ENCODE measurements at regions not wholly inside any gene's neighbourhood (a gene's known extent, or its start where the extent isn't known, plus 50 kb on each side); places are given as distances from the start of the nearest gene placed in this dataset.

- Histone ChIP-seq H3K4me3 (ENCODE audit: low read depth, low read length) (no peak overlapping the region), H3K36me3 (replicated peaks) (no peaks in the 10 kb centered on the region), H3K27ac (no peak overlapping the region), H3K27me3 (replicated peaks) (no peaks in the 10 kb centered on the region)
- in situ Hi-C loops (cut with HindIII; ENCODE audit: low pct_ligation_motif_present, low sequenced_read_pairs) = no loop called here
- DNase-seq = no peak
- no peak for TF ChIP-seq CTCF (IDR thresholded peaks at IDR 0.05; ENCODE audit: low read depth, low read length, missing control alignments)
Observed at GRCh38 chr2:241989074-241989473, 119.5 kb downstream of the RTP5 start.

DNA sequence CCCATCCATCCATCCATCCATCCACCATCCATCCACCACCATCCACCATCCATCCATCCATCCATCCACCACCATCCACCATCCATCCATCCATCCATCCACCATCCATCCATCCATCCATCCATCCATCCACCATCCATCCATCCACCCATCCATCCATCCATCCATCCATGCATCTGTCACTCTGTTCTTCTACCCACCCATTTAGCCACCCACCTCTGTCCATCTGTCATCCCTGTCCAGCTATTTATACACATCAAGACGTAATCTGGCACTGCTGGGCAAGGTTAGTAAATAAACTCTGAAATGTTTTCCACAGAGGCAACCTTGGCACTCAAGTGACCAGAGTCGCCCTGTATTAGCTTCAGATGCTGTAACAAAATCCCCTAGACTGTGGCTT is 120.9 kb downstream of the RTP5 start:
- H3K27me3 ChIP-seq (replicated peaks) = no peaks in the 10 kb centered on the region
- H3K4me3 ChIP-seq (ENCODE audit: low read depth, low read length) = no peak overlapping the region
- H3K36me3 ChIP-seq (replicated peaks) = no peaks in the 10 kb centered on the region
- in situ Hi-C loops (cut with HindIII; ENCODE audit: low pct_ligation_motif_present, low sequenced_read_pairs) = no loop called here
- DNase-seq = no peak
- no peak overlapping the region for H3K27ac ChIP-seq
- no peak for TF ChIP-seq CTCF (IDR thresholded peaks at IDR 0.05; ENCODE audit: low read depth, low read length, missing control alignments)

GRCh38 chr2:241991299-241991698 is 121.8 kb downstream of the RTP5 start:
- TF ChIP-seq CTCF (IDR thresholded peaks at IDR 0.05; ENCODE audit: low read depth, low read length, missing control alignments) = no peak
- Histone ChIP-seq H3K27me3 (replicated peaks) (no peaks in the 10 kb centered on the region), H3K4me3 (ENCODE audit: low read depth, low read length) (no peak overlapping the region), H3K36me3 (replicated peaks) (no peaks in the 10 kb centered on the region), H3K27ac (no peak overlapping the region)
- DNase-seq = no peak
- in situ Hi-C loops (cut with HindIII; ENCODE audit: low pct_ligation_motif_present, low sequenced_read_pairs) = no loop called here

- Histone ChIP-seq H3K4me3 (ENCODE audit: low read depth, low read length) (no peak overlapping the region), H3K27ac (no peak overlapping the region), H3K36me3 (replicated peaks) (no peaks in the 10 kb centered on the region), H3K27me3 (replicated peaks) (no peaks in the 10 kb centered on the region)
- DNase-seq = no peak
- no peak for TF ChIP-seq CTCF (IDR thresholded peaks at IDR 0.05; ENCODE audit: low read depth, low read length, missing control alignments)
- in situ Hi-C loops (cut with HindIII; ENCODE audit: low pct_ligation_motif_present, low sequenced_read_pairs) = no loop called here
Observed at GRCh38 chr2:241992753-241993152, 123.2 kb downstream of the RTP5 start.

- in situ Hi-C loops (cut with HindIII; ENCODE audit: low pct_ligation_motif_present, low sequenced_read_pairs) = no loop called here
- no peak for DNase-seq
- H3K4me3 ChIP-seq (ENCODE audit: low read depth, low read length) = no peak overlapping the region
- no peaks in the 10 kb centered on the region for H3K36me3 ChIP-seq (replicated peaks)
- no peak for TF ChIP-seq CTCF (IDR thresholded peaks at IDR 0.05; ENCODE audit: low read depth, low read length, missing control alignments)
- no peak overlapping the region for H3K27ac ChIP-seq
- H3K27me3 ChIP-seq (replicated peaks) = no peaks in the 10 kb centered on the region
Observed at GRCh38 chr2:241993386-241994005, 124.0 kb downstream of the RTP5 start.

DNA sequence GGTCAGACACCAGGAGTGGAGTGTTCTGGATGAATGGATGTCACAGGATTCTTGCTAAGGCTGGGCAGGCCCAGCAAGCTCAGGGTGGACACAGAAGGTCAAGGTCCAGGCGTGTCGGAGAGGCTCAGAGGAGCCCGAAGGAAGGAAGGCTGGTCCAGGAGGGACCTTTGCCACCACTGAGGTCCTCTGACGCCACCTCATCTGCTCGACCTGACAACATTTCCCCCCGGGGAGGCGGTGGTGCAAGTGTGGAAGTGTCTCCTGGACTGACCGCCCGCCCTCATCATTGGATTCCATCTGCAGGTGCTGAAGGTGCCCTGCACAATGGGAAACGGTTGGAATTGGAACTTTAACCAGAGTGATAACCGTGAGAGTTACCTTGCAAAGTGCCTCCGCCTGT is 124.6 kb downstream of the RTP5 start:
- H3K27ac ChIP-seq = no peak overlapping the region
- no peaks in the 10 kb centered on the region for H3K36me3 ChIP-seq (replicated peaks)
- H3K27me3 ChIP-seq (replicated peaks) = no peaks in the 10 kb centered on the region
- no peak for TF ChIP-seq CTCF (IDR thresholded peaks at IDR 0.05; ENCODE audit: low read depth, low read length, missing control alignments)
- in situ Hi-C loops (cut with HindIII; ENCODE audit: low pct_ligation_motif_present, low sequenced_read_pairs) = no loop called here
- no peak for DNase-seq
- H3K4me3 ChIP-seq (ENCODE audit: low read depth, low read length) = no peak overlapping the region
